ENCODE measurements at regions not wholly inside any gene's neighbourhood (a gene's known extent, or its start where the extent isn't known, plus 50 kb on each side); places are given as distances from the start of the nearest gene placed in this dataset.

- H3K27ac ChIP-seq = no peak overlapping the region
- TF ChIP-seq CTCF (conservative IDR thresholded peaks at IDR 0.05) = no peak
- no peak for TF ChIP-seq ZFX (IDR thresholded peaks at IDR 0.05)
These were observed 343.0 kb downstream of the RRAGC start for GRCh38 chr1:38516560-38516959.

GRCh38 chr1:38512789-38513188, 346.8 kb downstream of the RRAGC start:
- TF ChIP-seq CTCF (conservative IDR thresholded peaks at IDR 0.05) (no peak), ZFX (IDR thresholded peaks at IDR 0.05) (no peak)
- H3K27ac ChIP-seq = no peak overlapping the region

DNA sequence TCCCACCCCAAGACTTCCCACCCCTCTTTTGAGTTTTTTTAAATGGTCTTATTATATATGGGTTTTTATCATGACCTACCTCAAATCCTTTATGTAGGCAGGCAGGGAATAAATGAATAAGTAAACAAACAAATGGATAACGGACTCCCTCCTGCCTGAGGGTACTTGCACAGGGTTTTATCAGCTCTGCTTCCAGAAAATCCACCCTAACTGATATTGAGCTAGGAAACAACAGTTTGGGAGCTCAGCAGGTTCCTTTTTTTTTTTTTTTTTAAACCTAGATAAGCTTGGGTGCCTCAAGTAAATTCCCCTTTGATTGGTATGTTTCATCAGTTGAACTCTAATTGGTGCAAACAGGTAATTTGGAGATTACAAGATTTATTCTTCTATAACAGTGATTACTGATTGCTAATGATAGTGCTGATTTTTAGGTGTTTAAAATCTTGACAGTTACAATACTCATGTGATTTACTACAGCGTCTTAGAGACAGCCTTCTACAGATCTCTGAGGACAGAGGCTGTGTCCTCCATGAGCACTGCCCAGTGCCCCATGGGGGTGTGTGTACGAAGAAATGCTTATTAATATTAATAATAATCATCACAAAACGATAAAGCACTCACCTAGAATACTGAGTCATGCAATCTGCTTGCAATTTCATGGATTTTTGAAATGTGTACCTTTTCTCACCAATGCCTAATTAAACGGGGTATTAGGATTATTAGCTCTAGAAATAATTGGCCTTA, 347.4 kb downstream of the RRAGC start:
- TF ChIP-seq ZFX (IDR thresholded peaks at IDR 0.05) = no peak
- no peak for TF ChIP-seq CTCF (conservative IDR thresholded peaks at IDR 0.05)
- H3K27ac ChIP-seq = no peak overlapping the region

- H3K27ac ChIP-seq = no peak overlapping the region
- TF ChIP-seq CTCF (conservative IDR thresholded peaks at IDR 0.05) (no peak), ZFX (IDR thresholded peaks at IDR 0.05) (no peak)
These were observed 351.3 kb downstream of the RRAGC start for GRCh38 chr1:38508232-38508631.

DNA sequence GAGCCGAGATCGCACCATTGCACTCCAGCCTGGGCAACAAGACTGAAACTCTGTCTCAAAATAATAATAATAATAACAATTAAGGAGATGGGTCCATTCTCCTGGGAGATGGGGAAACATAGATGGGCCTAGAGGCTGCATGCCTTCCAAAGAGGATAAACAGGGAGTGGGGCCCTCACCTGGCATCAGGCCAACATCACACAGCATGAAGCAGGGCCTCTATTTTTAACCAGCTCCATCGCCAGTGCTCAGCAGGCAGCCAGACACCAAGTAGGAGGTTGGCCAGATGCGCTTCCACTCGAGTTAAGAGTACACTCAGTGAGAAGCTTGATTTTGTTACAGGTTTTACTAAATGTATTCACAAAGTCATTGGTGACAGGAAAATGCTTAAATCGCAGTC, 352.0 kb downstream of the RRAGC start:
- H3K27ac ChIP-seq = no peak overlapping the region
- TF ChIP-seq CTCF (conservative IDR thresholded peaks at IDR 0.05) (no peak), ZFX (IDR thresholded peaks at IDR 0.05) (no peak)

- H3K27ac ChIP-seq = no peak overlapping the region
- TF ChIP-seq CTCF (conservative IDR thresholded peaks at IDR 0.05) (no peak), ZFX (IDR thresholded peaks at IDR 0.05) (no peak)
These were observed 353.6 kb downstream of the RRAGC start for GRCh38 chr1:38505944-38506343.

GRCh38 chr1:38502758-38503157, 356.8 kb downstream of the RRAGC start:
- TF ChIP-seq CTCF (conservative IDR thresholded peaks at IDR 0.05) (no peak), ZFX (IDR thresholded peaks at IDR 0.05) (no peak)
- H3K27ac ChIP-seq = no peak overlapping the region
